ENCODE measurements at regions not wholly inside any gene's neighbourhood (a gene's known extent, or its start where the extent isn't known, plus 50 kb on each side); places are given as distances from the start of the nearest gene placed in this dataset.

GRCh38 chr21:14827468-14827867 is 237.3 kb downstream of the NRIP1 start:
- no peak for DNase-seq (ENCODE audit: extremely low read depth in 1 of 4, low spot score in 3 of 4)
- no TSS peak for BruUV-seq (replicated peaks)
- FAIRE-seq: no peak
- TF ChIP-seq, protein P1, sequence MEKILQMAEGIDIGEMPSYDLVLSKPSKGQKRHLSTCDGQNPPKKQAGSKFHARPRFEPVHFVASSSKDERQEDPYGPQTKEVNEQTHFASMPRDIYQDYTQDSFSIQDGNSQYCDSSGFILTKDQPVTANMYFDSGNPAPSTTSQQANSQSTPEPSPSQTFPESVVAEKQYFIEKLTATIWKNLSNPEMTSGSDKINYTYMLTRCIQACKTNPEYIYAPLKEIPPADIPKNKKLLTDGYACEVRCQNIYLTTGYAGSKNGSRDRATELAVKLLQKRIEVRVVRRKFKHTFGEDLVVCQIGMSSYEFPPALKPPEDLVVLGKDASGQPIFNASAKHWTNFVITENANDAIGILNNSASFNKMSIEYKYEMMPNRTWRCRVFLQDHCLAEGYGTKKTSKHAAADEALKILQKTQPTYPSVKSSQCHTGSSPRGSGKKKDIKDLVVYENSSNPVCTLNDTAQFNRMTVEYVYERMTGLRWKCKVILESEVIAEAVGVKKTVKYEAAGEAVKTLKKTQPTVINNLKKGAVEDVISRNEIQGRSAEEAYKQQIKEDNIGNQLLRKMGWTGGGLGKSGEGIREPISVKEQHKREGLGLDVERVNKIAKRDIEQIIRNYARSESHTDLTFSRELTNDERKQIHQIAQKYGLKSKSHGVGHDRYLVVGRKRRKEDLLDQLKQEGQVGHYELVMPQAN (IDR thresholded peaks at IDR 0.05; ENCODE audit: borderline replicate concordance): no peak
- TF ChIP-seq ILK (tag; IDR thresholded peaks at IDR 0.05; ENCODE audit: borderline replicate concordance, low read depth) (no peak), PCBP2 (IDR thresholded peaks at IDR 0.05; ENCODE audit: low read depth, low read length, poor library complexity, severe bottlenecking) (no peak), ZNF57 (CRISPR knock-in tag; IDR thresholded peaks at IDR 0.05) (no peak), ZNF785 (CRISPR knock-in tag; IDR thresholded peaks at IDR 0.05) (no peak), TAL1 (IDR thresholded peaks at IDR 0.05) (no peak), RB1 (IDR thresholded peaks at IDR 0.05; ENCODE audit: low read depth) (no peak), BACH1 (tag; IDR thresholded peaks at IDR 0.05) (no peak)
- Histone ChIP-seq H3K4me3 (no peak overlapping the region), H3K9ac (ENCODE audit: insufficient read depth in 1 of 2, low read depth in 2 of 2, low read length in 2 of 2) (no peak overlapping the region), H3K27ac (ENCODE audit: extremely low read depth, low read depth, low read length) (no peak overlapping the region), H2AFZ (ENCODE audit: low read depth, low read length) (no peak overlapping the region), H3K4me1 (replicated peaks in 1 of 2; ENCODE audit: control insufficient read depth in 2 of 2, insufficient read depth in 2 of 2, low read length in 2 of 2) (peaks cover 0 to 5% of the 10 kb centered on the region in 2 experiments; a peak in 1 of 5 replicates), H3K79me2 (ENCODE audit: control insufficient read depth, insufficient read depth, low read length) (no peaks in the 10 kb centered on the region), H3K36me3 (ENCODE audit: control insufficient read depth, insufficient read depth, low read length) (no peaks in the 10 kb centered on the region), H3K9me1 (ENCODE audit: control insufficient read depth, insufficient read depth, low read length) (no peaks in the 10 kb centered on the region), H3K4me2 (ENCODE audit: insufficient read depth, low read length) (no peak overlapping the region), H3K9me3 (replicated peaks; ENCODE audit: control insufficient read depth, insufficient read depth, low read depth, low read length) (no peaks in the 10 kb centered on the region), H3K27me3 (ENCODE audit: control insufficient read depth in 2 of 2, insufficient read depth in 2 of 2, low read length in 2 of 2) (no peaks in the 10 kb centered on the region), H4K20me1 (replicated peaks; ENCODE audit: control insufficient read depth, insufficient read depth, low read length) (no peaks in the 10 kb centered on the region)
- intact Hi-C loops (cut with micrococcal nuclease): no loop called here
- in situ Hi-C loops (cut with MboI): loop anchor here (10.0 kb wide), 1 partner anchor 1413 kb away; no protein-coding TSS in a partner anchor
- 59% methylated on average over 3 of the region's 3 CpGs for WGBS (ENCODE audit: insufficient coverage, low coverage, missing lambda C conversion rate)
- ChIA-PET POLR2A (no interaction called here), CTCF (ENCODE audit: low intra/inter-chr PET ratio) (no interaction called here)
- no peak for ATAC-seq

Data from K562 (cell line).